T-helper 17 cell (primary cell): ENCODE measurements at regions not wholly inside any gene's neighbourhood (a gene's known extent, or its start where the extent isn't known, plus 50 kb on each side); places are given as distances from the start of the nearest gene placed in this dataset.

Experiments
- ATAC-seq: fragments of 150-1000 bp; cut with Tn5 transposase; 2 replicates; pipeline ENCODE4 v1.10.0; 2021; ENCODE audit warnings: mild to moderate bottlenecking, moderate library complexity
- DNase-seq, 3 donors: peaks; one replicate each; pipeline versions ENCODE4 v3.0.0 to v3.0.0-alpha.2; 2020 to 2021
- H3K9me3 ChIP-seq: one replicate; pipeline ENCODE4 v1.7.0; 2013; ENCODE audit warnings: low read length, mild to moderate bottlenecking; ENCODE audit not compliant: control insufficient read depth, poor library complexity, severe bottlenecking
- H3K27ac Mint-ChIP-seq: one replicate; pipeline ENCODE4 v1.8.0; 2022; ENCODE audit warnings: mild to moderate bottlenecking, moderate library complexity, mixed read lengths
- H3K27me3 Mint-ChIP-seq: one replicate; pipeline ENCODE4 v1.8.0; 2022; ENCODE audit warnings: mixed read lengths
- H3K36me3 Mint-ChIP-seq: one replicate; pipeline ENCODE4 v1.8.0; 2022; ENCODE audit warnings: low read depth, mixed read lengths
- H3K4me1 Mint-ChIP-seq: one replicate; pipeline ENCODE4 v1.8.0; 2022; ENCODE audit warnings: mild to moderate bottlenecking, mixed read lengths
- H3K4me3 Mint-ChIP-seq: one replicate; pipeline ENCODE4 v1.8.0; 2022; ENCODE audit warnings: mild to moderate bottlenecking, moderate library complexity, mixed read lengths

GRCh38 chr13:30848332-30849027 lies 57.6 kb upstream of the MEDAG start:
- no peaks in the 10 kb centered on the region for H3K36me3 Mint-ChIP-seq
- H3K27me3 Mint-ChIP-seq = no peaks in the 10 kb centered on the region
- no peak for DNase-seq
- ATAC-seq = no peak
- H3K9me3 ChIP-seq = no peaks in the 10 kb centered on the region
- peaks cover 17% of the 10 kb centered on the region for H3K4me1 Mint-ChIP-seq
- H3K4me3 Mint-ChIP-seq = peak overlapping the region; percentile 4
- H3K27ac Mint-ChIP-seq = peak overlapping the region; percentile 39

DNA sequence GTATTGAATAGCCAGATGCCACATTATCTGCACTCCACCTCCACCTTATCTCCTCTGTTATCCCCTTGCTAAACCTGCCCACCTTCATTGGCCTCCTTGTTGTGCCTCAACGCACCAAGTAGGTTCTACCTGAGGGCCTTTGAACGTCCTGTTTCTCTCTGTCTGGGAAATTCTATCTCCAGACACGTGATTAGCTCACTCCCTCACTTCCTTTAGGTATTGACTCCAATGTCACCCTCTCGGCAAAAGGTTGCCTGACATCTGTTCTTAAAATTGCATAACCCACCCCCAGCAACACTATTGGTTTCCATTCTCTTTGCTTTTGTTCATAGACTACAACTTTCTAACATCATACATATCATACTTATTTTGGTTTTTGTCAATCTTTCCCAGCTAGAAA lies 56.5 kb upstream of the MEDAG start:
- peaks cover 17% of the 10 kb centered on the region for H3K4me1 Mint-ChIP-seq
- H3K27ac Mint-ChIP-seq = no peak overlapping the region
- no peak for ATAC-seq
- no peak overlapping the region for H3K4me3 Mint-ChIP-seq
- H3K36me3 Mint-ChIP-seq = no peaks in the 10 kb centered on the region
- no peaks in the 10 kb centered on the region for H3K27me3 Mint-ChIP-seq
- H3K9me3 ChIP-seq = no peaks in the 10 kb centered on the region
- DNase-seq = no peak

DNA sequence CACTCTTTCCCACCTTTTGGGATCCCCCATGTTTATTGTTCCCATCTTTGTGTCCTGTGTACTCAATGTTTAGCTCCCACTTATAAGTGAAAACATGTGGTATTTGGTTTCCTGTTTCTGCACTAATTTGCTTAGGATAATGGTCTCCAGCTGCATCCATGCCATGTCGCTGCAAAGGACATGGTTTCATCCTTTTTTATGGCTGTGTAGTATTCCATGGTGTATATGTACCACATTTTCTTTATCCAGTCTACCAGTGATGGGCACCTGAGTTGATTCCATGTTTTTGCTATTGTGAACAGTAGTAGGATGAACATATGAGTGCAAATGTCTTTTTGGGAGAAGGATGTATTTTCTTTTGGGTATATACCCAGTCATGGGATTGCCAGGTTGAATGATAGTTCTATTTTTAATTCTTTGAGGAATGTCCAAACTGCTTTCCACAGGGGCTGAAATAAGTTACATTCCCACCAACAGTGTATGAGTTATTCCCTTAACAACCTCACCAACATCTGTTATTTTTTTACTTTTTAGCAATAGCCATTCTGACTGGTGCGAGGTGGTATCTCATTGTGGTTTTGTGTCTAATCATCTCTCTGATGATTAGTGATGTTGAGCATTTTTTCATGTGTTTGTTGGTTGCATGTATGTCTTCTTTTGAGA lies 55.7 kb upstream of the MEDAG start:
- no peaks in the 10 kb centered on the region for H3K27me3 Mint-ChIP-seq
- no peak overlapping the region for H3K27ac Mint-ChIP-seq
- ATAC-seq (no peak), DNase-seq (no peak)
- no peaks in the 10 kb centered on the region for H3K36me3 Mint-ChIP-seq
- peaks cover 14% of the 10 kb centered on the region for H3K4me1 Mint-ChIP-seq
- no peak overlapping the region for H3K4me3 Mint-ChIP-seq
- no peaks in the 10 kb centered on the region for H3K9me3 ChIP-seq

- no peaks in the 10 kb centered on the region for H3K9me3 ChIP-seq
- DNase-seq (no peak), ATAC-seq (no peak)
- H3K27me3 Mint-ChIP-seq = no peaks in the 10 kb centered on the region
- no peak overlapping the region for H3K4me3 Mint-ChIP-seq
- H3K27ac Mint-ChIP-seq = no peak overlapping the region
- H3K36me3 Mint-ChIP-seq = no peaks in the 10 kb centered on the region
- H3K4me1 Mint-ChIP-seq = peaks cover 10% of the 10 kb centered on the region
Observed at GRCh38 chr13:30850867-30851211, 55.2 kb upstream of the MEDAG start.

DNA sequence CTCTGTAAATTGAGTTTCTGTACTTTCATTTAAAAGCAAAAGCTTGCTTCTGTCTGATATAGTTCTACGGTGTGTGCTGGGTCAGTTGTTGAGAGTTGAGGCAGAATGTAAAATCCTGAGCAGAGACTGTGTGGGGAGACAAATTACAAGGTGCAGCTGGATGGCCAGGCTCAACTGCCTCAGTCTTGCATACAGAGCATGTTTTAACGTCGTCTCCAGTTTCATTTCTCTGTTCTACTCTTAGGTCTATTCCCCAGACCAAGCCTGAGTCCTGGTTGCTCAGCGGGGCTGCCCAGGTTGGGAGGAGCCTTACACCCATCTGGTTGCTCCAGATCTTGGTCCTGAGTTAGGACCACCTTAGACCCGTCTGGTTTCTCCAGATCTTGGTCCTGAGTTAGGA lies 54.4 kb upstream of the MEDAG start:
- no peaks in the 10 kb centered on the region for H3K27me3 Mint-ChIP-seq
- peaks cover 10% of the 10 kb centered on the region for H3K4me1 Mint-ChIP-seq
- DNase-seq (no peak), ATAC-seq (no peak)
- no peak overlapping the region for H3K27ac Mint-ChIP-seq
- H3K9me3 ChIP-seq = no peaks in the 10 kb centered on the region
- H3K4me3 Mint-ChIP-seq = no peak overlapping the region
- H3K36me3 Mint-ChIP-seq = no peaks in the 10 kb centered on the region

GRCh38 chr13:30855569-30855968 lies 50.5 kb upstream of the MEDAG start:
- Mint-ChIP-seq H3K4me1 (no peaks in the 10 kb centered on the region), H3K27me3 (peaks cover 6% of the 10 kb centered on the region), H3K27ac (no peak overlapping the region), H3K36me3 (no peaks in the 10 kb centered on the region), H3K4me3 (no peak overlapping the region)
- DNase-seq = no peak
- H3K9me3 ChIP-seq = no peaks in the 10 kb centered on the region
- no peak for ATAC-seq

DNA sequence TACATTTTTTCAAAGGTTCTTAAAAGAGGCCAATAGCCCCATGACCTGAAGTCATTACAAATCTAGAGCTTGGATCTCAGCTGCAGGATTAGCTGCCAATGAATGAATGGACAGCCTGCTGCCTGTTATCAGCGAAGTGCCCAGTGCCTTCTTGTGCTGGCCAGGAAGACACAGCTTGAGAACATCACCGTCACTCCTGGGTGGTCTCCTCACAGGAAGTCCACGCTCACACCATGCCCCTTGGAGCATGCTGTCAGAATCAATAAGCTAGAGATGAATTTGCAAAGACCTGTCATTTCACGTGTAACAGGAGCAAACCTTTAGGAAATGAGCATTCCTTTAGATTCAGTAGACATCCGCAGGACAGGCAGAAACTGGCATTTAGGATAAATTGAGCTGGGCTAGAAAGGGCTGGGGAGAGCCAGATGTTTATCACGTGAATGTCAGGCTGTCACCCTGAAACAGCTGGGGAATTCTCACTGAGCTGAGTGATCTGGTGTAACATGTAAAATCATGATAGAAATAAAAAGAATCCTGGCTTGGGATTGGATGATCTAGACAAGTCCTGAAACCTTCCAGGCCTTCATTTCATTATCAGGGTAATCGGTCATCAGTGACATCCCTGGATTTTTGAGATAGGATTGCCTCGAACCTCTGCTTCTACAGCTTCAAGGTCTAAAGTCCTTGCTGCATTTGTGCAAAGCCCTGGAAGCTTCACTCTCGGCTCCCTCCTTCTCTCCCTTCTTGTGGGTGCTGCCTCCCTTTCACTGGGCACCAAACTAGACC lies 49.9 kb upstream of the MEDAG start:
- no peak for ATAC-seq
- H3K9me3 ChIP-seq = no peaks in the 10 kb centered on the region
- no peak for DNase-seq
- H3K27ac Mint-ChIP-seq = no peak overlapping the region
- H3K4me1 Mint-ChIP-seq = no peaks in the 10 kb centered on the region
- H3K27me3 Mint-ChIP-seq = peaks cover 6% of the 10 kb centered on the region
- H3K4me3 Mint-ChIP-seq = no peak overlapping the region
- no peaks in the 10 kb centered on the region for H3K36me3 Mint-ChIP-seq
